HepG2 (cell line): ENCODE measurements at regions not wholly inside any gene's neighbourhood (a gene's known extent, or its start where the extent isn't known, plus 50 kb on each side); places are given as distances from the start of the nearest gene placed in this dataset.

Experiments used
- ATAC-seq: fragments of 200-7000 bp; cut with Tn5 transposase; 3 replicates; pipeline ENCODE4 v1.9.1; 2020; ENCODE audit warnings: mild to moderate bottlenecking, moderate library complexity
- BruUV-seq: library from RNA; stranded (reverse); fragments of 400-500 nt; replicated peaks from 2 replicates; lab custom pipeline; 2021; lab: Mats Ljungman, UMichigan
- CTCF ChIA-PET: fragments of 300-600 bp; formaldehyde crosslinking; extraction: SDS; loops from one replicate; lab custom pipeline; 2021; ENCODE audit warnings: low total read pairs, inconsistent platforms, low intra/inter-chr PET ratio; lab: Yijun Ruan, JAX
- POLR2A ChIA-PET: fragments of 350-600 bp; sonication (Branson Sonifier 250); formaldehyde crosslinking; loops from one replicate; lab custom pipeline; 2020; ENCODE audit warnings: antibody characterized with exemption, inconsistent platforms; lab: Yijun Ruan, JAX
- DNase-seq: peaks from one replicate; pipeline ENCODE4 v3.0.0-alpha.2; 2015; ENCODE audit warnings: low spot score
- FAIRE-seq: peaks from 3 replicates; lab custom pipeline; 2011; peaks lifted over from hg19 to GRCh38; lab: Jason Lieb, UNC
- H2AFZ ChIP-seq: one replicate; pipeline ENCODE4 v1.6.1; 2011; ENCODE audit warnings: low read length, inconsistent platforms
- H3K27ac ChIP-seq: fragments of 300-600 bp; 3 replicates; pipeline ENCODE4 v1.8.0; 2011; ENCODE audit warnings: mixed run types, mild to moderate bottlenecking, mixed read lengths, low read length, inconsistent platforms; ENCODE audit not compliant: insufficient read depth; ENCODE audit errors: extremely low read length
- H3K27me3 ChIP-seq, 2 experiments: fragments of 200-600 bp in 1 of 2; 2 replicates in 1 of 2; 3 replicates in 1 of 2; pipeline versions ENCODE4 v1.6.0 to v1.8.0; 2011; ENCODE audit warnings: low read length in 2 of 2, mild to moderate bottlenecking in 2 of 2, moderate library complexity in 2 of 2, inconsistent platforms in 1 of 2; ENCODE audit not compliant: insufficient read depth in 2 of 2, control insufficient read depth in 1 of 2
- H3K36me3 ChIP-seq, 2 experiments: fragments of 200-600 bp in 1 of 2; replicated peaks in 1 of 2; 2 replicates in 1 of 2; 3 replicates in 1 of 2; pipeline versions ENCODE4 v1.5.1 to v1.8.0; 2011; ENCODE audit warnings: low read length in 2 of 2, inconsistent platforms in 1 of 2; ENCODE audit not compliant: insufficient read depth in 2 of 2, control insufficient read depth in 1 of 2
- H3K4me1 ChIP-seq: 2 replicates; pipeline ENCODE4 v1.5.1; 2012; ENCODE audit warnings: low read length, inconsistent platforms; ENCODE audit not compliant: insufficient read depth
- H3K4me2 ChIP-seq: 2 replicates; pipeline ENCODE4 v1.6.0; 2011; ENCODE audit warnings: low read depth, low read length, inconsistent platforms
- H3K4me3 ChIP-seq, 3 experiments: fragments of 200-600 bp in 1 of 3; sonication (generic), shearing (Covaris generic) in 1 of 3; replicated peaks in 1 of 3; 2 replicates each; pipeline ENCODE4 v1.5.1; 2011 to 2016; ENCODE audit warnings: low read length in 3 of 3, inconsistent platforms in 2 of 3, low read depth in 2 of 3, mild to moderate bottlenecking in 2 of 3, control low read depth in 1 of 3, mixed read lengths in 1 of 3; ENCODE audit not compliant: insufficient read depth in 1 of 3
- H3K79me2 ChIP-seq: one replicate; pipeline ENCODE4 v1.6.1; 2011; ENCODE audit warnings: low read length, inconsistent platforms; ENCODE audit not compliant: insufficient read depth
- H3K9ac ChIP-seq: 2 replicates; pipeline ENCODE4 v1.6.0; 2011; ENCODE audit warnings: mild to moderate bottlenecking, low read depth, low read length, inconsistent platforms; ENCODE audit not compliant: insufficient read depth
- H3K9me3 ChIP-seq: 2 replicates; pipeline ENCODE4 v1.5.1; 2012; ENCODE audit warnings: mild to moderate bottlenecking, low read length
- H4K20me1 ChIP-seq: 2 replicates; pipeline ENCODE4 v1.6.0; 2011; ENCODE audit warnings: inconsistent platforms, mild to moderate bottlenecking, low read length, moderate library complexity; ENCODE audit not compliant: insufficient read depth
- ETV6 ChIP-seq: sonication (generic); formaldehyde crosslinking; conservative IDR thresholded peaks from 2 replicates; pipeline ENCODE4 v1.4.0; 2020; ENCODE audit warnings: missing genetic modification reagents
- FOXM1 ChIP-seq: sonication (generic); formaldehyde crosslinking; IDR thresholded peaks from 2 replicates; pipeline ENCODE4 v1.5.0; 2020; ENCODE audit warnings: missing genetic modification reagents
- GABPA ChIP-seq, 2 experiments: IDR thresholded peaks; 2 replicates each; pipeline ENCODE4 v1.6.1; 2011 to 2016; ENCODE audit warnings: low read depth in 2 of 2, low read length in 1 of 2, missing biosample characterization in 1 of 2, missing genetic modification characterization in 1 of 2
- MAZ ChIP-seq, 2 experiments: sonication (generic) in 1 of 2; formaldehyde crosslinking in 1 of 2; IDR thresholded peaks; 2 replicates each; pipeline versions ENCODE4 v1.5.0 to v1.6.1; 2012 to 2020; ENCODE audit warnings: low read depth in 2 of 2, mild to moderate bottlenecking in 2 of 2, borderline replicate concordance in 1 of 2, improper control_type of control experiment in 1 of 2, low read length in 1 of 2, missing genetic modification reagents in 1 of 2, moderate library complexity in 1 of 2
- MXD4 ChIP-seq: IDR thresholded peaks from 2 replicates; pipeline ENCODE4 v1.6.1; 2016; ENCODE audit warnings: mild to moderate bottlenecking, missing biosample characterization, missing genetic modification reagents
- NFIC ChIP-seq: IDR thresholded peaks from 2 replicates; pipeline ENCODE4 v1.6.1; 2012; ENCODE audit warnings: mild to moderate bottlenecking, low read length, inconsistent platforms
- RELA ChIP-seq: sonication (generic); formaldehyde crosslinking; IDR thresholded peaks from 2 replicates; pipeline ENCODE4 v1.4.0; 2020; ENCODE audit warnings: missing genetic modification reagents
- SNAPC4 ChIP-seq: sonication (generic); formaldehyde crosslinking; IDR thresholded peaks from 2 replicates; pipeline ENCODE4 v1.4.0; 2020; ENCODE audit warnings: mild to moderate bottlenecking, missing genetic modification reagents
- ZBTB1 ChIP-seq: sonication (generic); formaldehyde crosslinking; IDR thresholded peaks from 2 replicates; pipeline ENCODE4 v1.4.0; 2020; ENCODE audit warnings: missing genetic modification reagents, borderline replicate concordance
- ZBTB8A ChIP-seq: sonication (generic); formaldehyde crosslinking; IDR thresholded peaks from 2 replicates; pipeline ENCODE4 v1.4.0; 2020; ENCODE audit warnings: mild to moderate bottlenecking, low read depth, missing genetic modification reagents, borderline replicate concordance
- ZNF354B ChIP-seq: sonication (generic); formaldehyde crosslinking; IDR thresholded peaks from 2 replicates; pipeline ENCODE4 v1.8.0; 2022; ENCODE audit warnings: mild to moderate bottlenecking, missing genetic modification reagents
- ZNF615 ChIP-seq: sonication (generic); formaldehyde crosslinking; IDR thresholded peaks from 2 replicates; pipeline ENCODE4 v1.5.0; 2020; ENCODE audit warnings: mild to moderate bottlenecking, missing genetic modification reagents, borderline replicate concordance
- ZNF772 ChIP-seq: sonication (generic); formaldehyde crosslinking; IDR thresholded peaks from 2 replicates; pipeline ENCODE4 v1.5.0; 2020; ENCODE audit warnings: mild to moderate bottlenecking, missing genetic modification reagents
- WGBS: methylation state at CpG from one replicate; pipeline ENCODE4 v1.1.6; 2017; ENCODE audit warnings: low lambda C conversion rate; 5-methylcytosine and 5-hydroxymethylcytosine counted together
- in situ Hi-C: cut with HindIII; loops from 2 replicates; pipeline ENCODE4 v1.10.0; 2017; ENCODE audit warnings: low pct_unique_long_range_greater_than_20kb; ENCODE audit not compliant: extremely low pct_ligation_motif_present
- intact Hi-C: fragments of 100-400 bp; cut with micrococcal nuclease; formaldehyde crosslinking; loops from one replicate; pipeline ENCODE4 v1.10.0; 2022; ENCODE audit not compliant: unreplicated experiment
- TF ChIP-seq, protein P1 (sequence below): sonication (generic); formaldehyde crosslinking; IDR thresholded peaks from 2 replicates; pipeline ENCODE4 v1.5.0; 2020; ENCODE audit warnings: mild to moderate bottlenecking, missing genetic modification reagents
- TF ChIP-seq, protein P2 (sequence below): IDR thresholded peaks from 2 replicates; pipeline ENCODE4 v1.6.1; 2018; ENCODE audit warnings: missing genetic modification reagents, mild to moderate bottlenecking, missing compliant biosample characterization

DNA sequence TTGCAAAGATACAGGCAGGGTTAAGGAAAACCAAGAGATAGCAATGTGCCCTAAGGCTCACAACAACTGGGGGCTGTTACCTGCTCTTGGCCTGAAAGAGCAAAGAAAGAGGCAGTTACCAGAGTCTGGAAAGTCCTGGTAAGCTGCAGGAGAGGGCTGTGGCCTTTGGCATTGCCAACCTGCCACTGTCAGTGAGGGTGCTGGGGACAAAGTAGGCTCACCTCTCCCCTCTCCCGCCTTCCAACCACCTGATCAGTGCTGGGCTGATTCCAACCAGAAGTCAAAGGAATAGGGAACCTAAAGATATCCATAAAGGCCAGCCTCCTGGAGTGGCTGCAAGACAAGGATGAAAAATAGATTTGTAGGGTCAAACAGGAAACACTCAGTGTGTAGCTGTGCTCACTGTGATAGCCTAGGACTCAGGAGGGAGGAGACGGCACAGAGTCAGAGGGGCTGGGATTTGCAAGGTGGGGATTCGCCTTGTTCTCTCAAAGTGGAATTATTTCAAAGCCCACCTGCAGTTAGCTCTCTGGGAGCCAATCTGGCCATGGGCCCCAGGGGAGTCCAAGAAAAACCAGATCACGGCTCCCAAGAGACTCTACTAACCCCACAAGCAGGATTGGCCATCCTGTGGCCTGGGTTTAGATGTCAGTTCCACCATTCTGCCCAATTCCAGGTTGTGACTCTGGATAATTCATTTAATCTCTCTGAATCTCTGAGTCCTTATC, 204.0 kb upstream of the BCL6 start:
- TF ChIP-seq GABPA (IDR thresholded peaks at IDR 0.05; ENCODE audit: low read depth, low read length) (no peak), GABPA (CRISPR knock-in tag; IDR thresholded peaks at IDR 0.05; ENCODE audit: low read depth) (no peak), ZBTB8A (CRISPR knock-in tag) (no peak), NFIC (no peak), ZBTB1 (no peak), ZNF615 (CRISPR knock-in tag) (no peak), MXD4 (CRISPR knock-in tag) (no peak), RELA (CRISPR knock-in tag) (no peak), SNAPC4 (CRISPR knock-in tag) (no peak), ZNF354B (CRISPR knock-in tag) (no peak), MAZ (IDR thresholded peaks at IDR 0.05; ENCODE audit: borderline replicate concordance, low read depth, low read length) (no peak), MAZ (CRISPR knock-in tag; IDR thresholded peaks at IDR 0.05; ENCODE audit: low read depth) (no peak), ETV6 (CRISPR knock-in tag) (no peak), ZNF772 (CRISPR knock-in tag) (no peak), FOXM1 (CRISPR knock-in tag) (no peak)
- TF ChIP-seq, protein P1, sequence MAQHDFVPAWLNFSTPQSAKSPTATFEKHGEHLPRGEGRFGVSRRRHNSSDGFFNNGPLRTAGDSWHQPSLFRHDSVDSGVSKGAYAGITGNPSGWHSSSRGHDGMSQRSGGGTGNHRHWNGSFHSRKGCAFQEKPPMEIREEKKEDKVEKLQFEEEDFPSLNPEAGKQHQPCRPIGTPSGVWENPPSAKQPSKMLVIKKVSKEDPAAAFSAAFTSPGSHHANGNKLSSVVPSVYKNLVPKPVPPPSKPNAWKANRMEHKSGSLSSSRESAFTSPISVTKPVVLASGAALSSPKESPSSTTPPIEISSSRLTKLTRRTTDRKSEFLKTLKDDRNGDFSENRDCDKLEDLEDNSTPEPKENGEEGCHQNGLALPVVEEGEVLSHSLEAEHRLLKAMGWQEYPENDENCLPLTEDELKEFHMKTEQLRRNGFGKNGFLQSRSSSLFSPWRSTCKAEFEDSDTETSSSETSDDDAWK (CRISPR knock-in tag): no peak
- TF ChIP-seq, protein P2, sequence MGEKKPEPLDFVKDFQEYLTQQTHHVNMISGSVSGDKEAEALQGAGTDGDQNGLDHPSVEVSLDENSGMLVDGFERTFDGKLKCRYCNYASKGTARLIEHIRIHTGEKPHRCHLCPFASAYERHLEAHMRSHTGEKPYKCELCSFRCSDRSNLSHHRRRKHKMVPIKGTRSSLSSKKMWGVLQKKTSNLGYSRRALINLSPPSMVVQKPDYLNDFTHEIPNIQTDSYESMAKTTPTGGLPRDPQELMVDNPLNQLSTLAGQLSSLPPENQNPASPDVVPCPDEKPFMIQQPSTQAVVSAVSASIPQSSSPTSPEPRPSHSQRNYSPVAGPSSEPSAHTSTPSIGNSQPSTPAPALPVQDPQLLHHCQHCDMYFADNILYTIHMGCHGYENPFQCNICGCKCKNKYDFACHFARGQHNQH (CRISPR knock-in tag): no peak
- TF ChIP-seq, all 625 proteins: peak for 0
- no peak for ATAC-seq
- WGBS: 78% methylated on average over 4 of the region's 4 CpGs
- Histone ChIP-seq H3K9ac (no peak overlapping the region), H3K27me3 (peaks cover 0 to 6% of the 10 kb centered on the region in 2 experiments; a peak in 2 of 5 replicates), H3K36me3 (no peaks in the 10 kb centered on the region), H3K79me2 (no peaks in the 10 kb centered on the region), H2AFZ (no peak overlapping the region), H4K20me1 (no peaks in the 10 kb centered on the region), H3K4me1 (peaks cover 46% of the 10 kb centered on the region), H3K4me3 (no peak overlapping the region), H3K27ac (no peak overlapping the region), H3K9me3 (no peaks in the 10 kb centered on the region), H3K4me2 (no peak overlapping the region)
- in situ Hi-C loops: no loop called here
- intact Hi-C loops: no loop called here
- no peak for FAIRE-seq
- no peak for DNase-seq
- ChIA-PET POLR2A (no interaction called here), CTCF (no interaction called here)
- no TSS peak for BruUV-seq
